ENCODE measurements at regions not wholly inside any gene's neighbourhood (a gene's known extent, or its start where the extent isn't known, plus 50 kb on each side); places are given as distances from the start of the nearest gene placed in this dataset.

GRCh38 chr21:21675601-21676000 lies 677.4 kb downstream of the NCAM2 start (continued):
- no peak for TF ChIP-seq CHD2 (IDR thresholded peaks at IDR 0.05; ENCODE audit: low read length, partially characterized antibody)
- TF ChIP-seq EZH2phosphoT487 (IDR thresholded peaks at IDR 0.05; ENCODE audit: borderline replicate concordance, low read depth): no peak

- Histone ChIP-seq H3K27ac (ENCODE audit: low read depth in 2 of 2, low read length in 1 of 2) (peak overlapping the region; percentile 63 to 68; a peak in 3 of 4 replicates), H3K79me2 (ENCODE audit: insufficient read depth) (no peaks in the 10 kb centered on the region), H3F3A (replicated peaks; ENCODE audit: insufficient read depth) (peaks cover 4% of the 10 kb centered on the region), H3K9ac (peak overlapping the region; percentile 3; the same call in 1 of the 2 replicates), H4K20me1 (ENCODE audit: insufficient read depth) (no peaks in the 10 kb centered on the region), H3K9me2 (no peaks in the 10 kb centered on the region), H3K36me3 (replicated peaks in 1 of 2; ENCODE audit: control insufficient read depth in 1 of 2, insufficient read depth in 2 of 2, low read length in 1 of 2) (no peaks in the 10 kb centered on the region), H3K4me3 (ENCODE audit: low read depth in 2 of 2, low read length in 1 of 2) (no peak overlapping the region), H3K4me1 (ENCODE audit: control insufficient read depth in 1 of 2, insufficient read depth in 2 of 2, low read depth in 1 of 2, low read length in 1 of 2) (no peaks in the 10 kb centered on the region), H2AFZ (ENCODE audit: low read depth) (peak overlapping the region; percentile 32; the same call in 1 of the 2 replicates), H3K9me3 (no peaks in the 10 kb centered on the region), H3K27me3 (ENCODE audit: insufficient read depth) (no peaks in the 10 kb centered on the region), H3K4me2 (peak overlapping the region; percentile 42)
- WGBS (ENCODE audit: low lambda C conversion rate): 0% methylated on average over 2 of the region's 2 CpGs
- ChIA-PET POLR2A (no interaction called here), CTCF (no interaction called here)
- DNase-seq: no peak
- TF ChIP-seq GABPA (IDR thresholded peaks at IDR 0.05; ENCODE audit: low read depth) (no peak), JUND (IDR thresholded peaks at IDR 0.05) (peak; percentile 93), EP300 (IDR thresholded peaks at IDR 0.05; ENCODE audit: borderline replicate concordance in 1 of 2, low read depth in 1 of 2, low read length in 1 of 2) (peak in 1 of 2 experiments; percentile 73; a peak in 2 of 4 replicates), TEAD4 (IDR thresholded peaks at IDR 0.05; ENCODE audit: borderline replicate concordance, insufficient read depth) (peak; percentile 70; the same call in 1 of the 2 replicates), NFIC (IDR thresholded peaks at IDR 0.05; ENCODE audit: borderline replicate concordance) (peak; percentile 48; the same call in 1 of the 2 replicates), TAF1 (IDR thresholded peaks at IDR 0.05; ENCODE audit: borderline replicate concordance, low read depth, low read length) (no peak), TCF12 (IDR thresholded peaks at IDR 0.05) (peak; percentile 76), EZH2phosphoT487 (IDR thresholded peaks at IDR 0.05; ENCODE audit: borderline replicate concordance, low read depth) (no peak), ZBTB33 (IDR thresholded peaks at IDR 0.05; ENCODE audit: borderline replicate concordance, low read depth) (no peak), FOSL2 (IDR thresholded peaks at IDR 0.05; ENCODE audit: borderline replicate concordance, low read depth) (peak; percentile 84), PBX3 (IDR thresholded peaks at IDR 0.05) (peak; percentile 46; the same call in 1 of the 2 replicates), MEF2A (IDR thresholded peaks at IDR 0.05; ENCODE audit: borderline replicate concordance, low read depth) (no peak)
Observed at GRCh38 chr21:21682172-21682571, 684.0 kb downstream of the NCAM2 start.

DNA sequence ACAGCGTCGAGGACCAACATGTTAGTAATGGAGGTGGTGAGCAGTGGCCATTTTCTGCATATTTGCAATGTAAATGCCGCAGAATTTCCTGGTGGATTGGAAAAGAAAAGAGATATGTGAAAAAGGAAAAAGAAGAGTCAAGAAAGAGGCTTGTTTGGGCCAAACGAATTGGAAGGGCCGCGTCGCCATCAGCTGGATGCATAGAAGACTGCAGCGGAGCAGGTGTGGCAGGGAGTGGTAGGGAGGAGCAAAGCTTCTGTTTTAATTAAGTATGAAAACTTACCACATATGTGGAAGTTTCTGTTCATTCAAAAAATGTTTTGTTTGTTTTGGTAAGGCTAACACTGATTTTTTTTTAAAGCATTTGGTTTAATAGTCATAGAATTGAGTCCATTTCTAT lies 690.7 kb downstream of the NCAM2 start:
- H2AFZ ChIP-seq (ENCODE audit: low read depth): no peak overlapping the region
- peak; percentile 5 for DNase-seq
- ChIA-PET POLR2A (no interaction called here), CTCF (interaction anchor here (0.9 kb wide), 1 partner anchor 688 kb away, joined by 3 read pairs; no protein-coding TSS in a partner anchor)
- H3K4me3 ChIP-seq (ENCODE audit: low read depth in 2 of 2, low read length in 1 of 2): no peak overlapping the region
- no peaks in the 10 kb centered on the region for H3K27me3 ChIP-seq (ENCODE audit: insufficient read depth)
- H3K4me2 ChIP-seq: no peak overlapping the region
- H4K20me1 ChIP-seq (ENCODE audit: insufficient read depth): no peaks in the 10 kb centered on the region
- H3K4me1 ChIP-seq (ENCODE audit: control insufficient read depth in 1 of 2, insufficient read depth in 2 of 2, low read depth in 1 of 2, low read length in 1 of 2): no peaks in the 10 kb centered on the region; a peak in 1 of 4 replicates
- H3K9me2 ChIP-seq: no peaks in the 10 kb centered on the region
- 82% methylated on average over 8 of the region's 8 CpGs for WGBS (ENCODE audit: low lambda C conversion rate)
- no peaks in the 10 kb centered on the region for H3F3A ChIP-seq (replicated peaks; ENCODE audit: insufficient read depth)
- no peaks in the 10 kb centered on the region for H3K36me3 ChIP-seq (replicated peaks in 1 of 2; ENCODE audit: control insufficient read depth in 1 of 2, insufficient read depth in 2 of 2, low read length in 1 of 2)
- no peaks in the 10 kb centered on the region for H3K9me3 ChIP-seq
- H3K79me2 ChIP-seq (ENCODE audit: insufficient read depth): no peaks in the 10 kb centered on the region
- H3K9ac ChIP-seq: no peak overlapping the region
- no peak overlapping the region for H3K27ac ChIP-seq (ENCODE audit: low read depth in 2 of 2, low read length in 1 of 2)
- TF ChIP-seq GATA2 (CRISPR knock-in tag; IDR thresholded peaks at IDR 0.05) (no peak), TEAD4 (IDR thresholded peaks at IDR 0.05; ENCODE audit: borderline replicate concordance, insufficient read depth) (no peak), NFIC (IDR thresholded peaks at IDR 0.05; ENCODE audit: borderline replicate concordance) (no peak), GABPA (IDR thresholded peaks at IDR 0.05; ENCODE audit: low read depth) (no peak), FOXM1 (IDR thresholded peaks at IDR 0.05; ENCODE audit: low read depth) (no peak), JUND (IDR thresholded peaks at IDR 0.05) (no peak), SMC3 (IDR thresholded peaks at IDR 0.05; ENCODE audit: low read depth, low read length) (peak; percentile 54), RAD21 (IDR thresholded peaks at IDR 0.05; ENCODE audit: low read length) (peak; percentile 69), FOXJ3 (CRISPR knock-in tag; IDR thresholded peaks at IDR 0.05) (no peak)
- TF ChIP-seq, protein P1, sequence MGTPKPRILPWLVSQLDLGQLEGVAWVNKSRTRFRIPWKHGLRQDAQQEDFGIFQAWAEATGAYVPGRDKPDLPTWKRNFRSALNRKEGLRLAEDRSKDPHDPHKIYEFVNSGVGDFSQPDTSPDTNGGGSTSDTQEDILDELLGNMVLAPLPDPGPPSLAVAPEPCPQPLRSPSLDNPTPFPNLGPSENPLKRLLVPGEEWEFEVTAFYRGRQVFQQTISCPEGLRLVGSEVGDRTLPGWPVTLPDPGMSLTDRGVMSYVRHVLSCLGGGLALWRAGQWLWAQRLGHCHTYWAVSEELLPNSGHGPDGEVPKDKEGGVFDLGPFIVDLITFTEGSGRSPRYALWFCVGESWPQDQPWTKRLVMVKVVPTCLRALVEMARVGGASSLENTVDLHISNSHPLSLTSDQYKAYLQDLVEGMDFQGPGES (IDR thresholded peaks at IDR 0.05; ENCODE audit: low read depth, low read length): no peak
- TF ChIP-seq, protein P2, sequence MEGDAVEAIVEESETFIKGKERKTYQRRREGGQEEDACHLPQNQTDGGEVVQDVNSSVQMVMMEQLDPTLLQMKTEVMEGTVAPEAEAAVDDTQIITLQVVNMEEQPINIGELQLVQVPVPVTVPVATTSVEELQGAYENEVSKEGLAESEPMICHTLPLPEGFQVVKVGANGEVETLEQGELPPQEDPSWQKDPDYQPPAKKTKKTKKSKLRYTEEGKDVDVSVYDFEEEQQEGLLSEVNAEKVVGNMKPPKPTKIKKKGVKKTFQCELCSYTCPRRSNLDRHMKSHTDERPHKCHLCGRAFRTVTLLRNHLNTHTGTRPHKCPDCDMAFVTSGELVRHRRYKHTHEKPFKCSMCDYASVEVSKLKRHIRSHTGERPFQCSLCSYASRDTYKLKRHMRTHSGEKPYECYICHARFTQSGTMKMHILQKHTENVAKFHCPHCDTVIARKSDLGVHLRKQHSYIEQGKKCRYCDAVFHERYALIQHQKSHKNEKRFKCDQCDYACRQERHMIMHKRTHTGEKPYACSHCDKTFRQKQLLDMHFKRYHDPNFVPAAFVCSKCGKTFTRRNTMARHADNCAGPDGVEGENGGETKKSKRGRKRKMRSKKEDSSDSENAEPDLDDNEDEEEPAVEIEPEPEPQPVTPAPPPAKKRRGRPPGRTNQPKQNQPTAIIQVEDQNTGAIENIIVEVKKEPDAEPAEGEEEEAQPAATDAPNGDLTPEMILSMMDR (IDR thresholded peaks at IDR 0.05): peak; percentile 63

Data from SK-N-SH (cell line).